ENCODE measurements at regions not wholly inside any gene's neighbourhood (a gene's known extent, or its start where the extent isn't known, plus 50 kb on each side); places are given as distances from the start of the nearest gene placed in this dataset.

GRCh38 chr15:59953392-59953883 is 50.7 kb upstream of the FOXB1 start:
- DNase-seq, result peak; percentile 100

- no peak for DNase-seq
These were observed 51.2 kb upstream of the FOXB1 start for GRCh38 chr15:59952960-59953359.

- no peak for DNase-seq
These were observed 53.3 kb upstream of the FOXB1 start for GRCh38 chr15:59950603-59951388.

GRCh38 chr15:59948924-59949613 is 55.0 kb upstream of the FOXB1 start:
- DNase-seq, result no peak

- no peak for DNase-seq
These were observed 58.0 kb upstream of the FOXB1 start for GRCh38 chr15:59946084-59946483.

- no peak for DNase-seq
These were observed 59.1 kb upstream of the FOXB1 start for GRCh38 chr15:59945036-59945435.

GRCh38 chr15:59941612-59942011 is 62.5 kb upstream of the FOXB1 start:
- no peak for DNase-seq

- DNase-seq, result no peak
These were observed 63.2 kb upstream of the FOXB1 start for GRCh38 chr15:59940928-59941327.

- DNase-seq, result no peak
These were observed 63.7 kb upstream of the FOXB1 start for GRCh38 chr15:59940456-59940855.

- DNase-seq, result no peak
These were observed 67.4 kb upstream of the FOXB1 start for GRCh38 chr15:59936741-59937140.

GRCh38 chr15:59933607-59934006 is 70.5 kb upstream of the FOXB1 start:
- no peak for DNase-seq

GRCh38 chr15:59931646-59932261 is 72.4 kb upstream of the FOXB1 start:
- no peak for DNase-seq

GRCh38 chr15:59924812-59925522 is 79.1 kb upstream of the FOXB1 start:
- no peak for DNase-seq

GRCh38 chr15:59924096-59924495 is 80.0 kb upstream of the FOXB1 start:
- DNase-seq, result no peak

GRCh38 chr15:59923508-59923907 is 80.6 kb upstream of the FOXB1 start:
- no peak for DNase-seq

- no peak for DNase-seq
These were observed 84.8 kb upstream of the FOXB1 start for GRCh38 chr15:59918994-59919951.

GRCh38 chr15:59917504-59918157 is 86.5 kb upstream of the FOXB1 start:
- peak; percentile 54 for DNase-seq

GRCh38 chr15:59906046-59906445 is 98.1 kb upstream of the FOXB1 start:
- DNase-seq, result no peak

- no peak for DNase-seq
These were observed 98.9 kb upstream of the FOXB1 start for GRCh38 chr15:59905176-59905575.

GRCh38 chr15:59904450-59905135 is 99.5 kb upstream of the FOXB1 start:
- DNase-seq, result no peak

- no peak for DNase-seq
These were observed 107.4 kb upstream of the FOXB1 start for GRCh38 chr15:59896663-59897074.

Measured in NCI-H1417 treated with DMSO at 0.1 percent for 48 hours (cell line).